GM18502 (cell line): ENCODE measurements at regions not wholly inside any gene's neighbourhood (a gene's known extent, or its start where the extent isn't known, plus 50 kb on each side); places are given as distances from the start of the nearest gene placed in this dataset.
"Not testable (repeated sequence)": the region's sequence is repeated elsewhere in the genome, so short reads cannot be mapped to it uniquely, and the experiment has no call there.

Experiments used
- ATAC-seq: cut with Tn5 transposase; IDR thresholded peaks from one replicate; pipeline ENCODE4 v1.9.1; 2021; ENCODE audit warnings: mild to moderate bottlenecking; ENCODE audit not compliant: unreplicated experiment, poor library complexity

DNA sequence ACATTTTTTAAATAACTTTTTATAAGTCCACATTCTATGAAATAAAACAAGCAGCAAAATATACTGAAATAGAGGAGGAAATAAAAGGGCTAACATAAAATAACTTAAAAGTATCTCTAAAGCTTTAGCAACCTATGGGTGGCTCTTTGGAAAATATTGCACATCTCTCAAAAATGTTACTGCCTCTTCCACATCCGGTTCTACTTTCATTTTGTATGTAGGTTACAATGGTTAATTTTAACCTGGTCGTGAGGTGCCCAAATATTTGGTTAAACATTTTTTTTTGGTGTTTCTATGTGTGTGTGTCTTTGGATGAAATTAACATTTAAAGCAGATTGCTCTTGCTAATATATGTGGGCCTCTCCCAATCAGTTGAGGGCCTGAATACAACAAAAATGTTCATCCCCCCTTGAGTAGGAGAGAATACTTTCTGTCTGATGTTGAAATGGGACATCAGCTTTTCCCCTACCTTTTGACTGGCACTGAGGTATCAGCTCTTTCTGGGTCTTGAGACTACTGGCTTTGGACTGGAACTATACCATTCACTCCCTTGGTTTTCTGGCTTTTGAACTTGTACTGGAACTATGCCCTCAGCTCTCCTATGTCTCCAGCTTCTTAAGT lies 353.0 kb downstream of the ADAM29 start:
- ATAC-seq = no peak

DNA sequence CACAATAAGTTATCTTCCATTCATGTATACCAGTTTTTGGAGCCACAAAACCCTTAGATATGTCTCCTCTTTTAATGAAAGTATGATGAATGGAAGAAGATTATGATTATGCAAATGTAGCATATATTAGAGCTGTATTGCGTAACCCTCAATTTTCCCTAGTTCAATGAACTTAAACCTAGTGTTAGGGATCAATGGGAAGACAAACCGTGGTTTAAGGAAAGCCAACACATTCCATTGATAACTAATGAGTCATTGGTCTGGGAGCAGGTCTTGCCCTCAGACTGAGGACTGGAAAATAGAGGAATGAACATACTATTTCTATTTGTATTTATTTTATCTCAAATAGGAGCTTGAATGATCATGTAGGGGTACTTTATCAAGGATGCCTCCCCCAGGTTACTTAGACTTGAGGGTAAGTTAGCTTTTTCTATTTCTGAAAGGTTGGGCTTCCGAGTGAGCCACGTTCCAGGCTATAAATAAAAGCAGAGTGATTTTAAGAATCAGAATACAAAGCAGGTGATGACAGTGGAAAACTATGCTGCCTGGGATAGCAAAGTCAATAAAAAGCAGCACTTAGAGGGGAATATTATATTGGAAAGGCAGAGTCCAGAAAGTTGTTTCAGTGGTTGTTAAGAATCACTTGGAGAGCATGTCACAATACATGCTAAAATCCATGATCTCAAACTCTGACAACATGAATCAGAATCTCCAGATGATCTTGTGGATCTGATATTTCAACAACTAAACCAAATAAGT lies 356.0 kb downstream of the ADAM29 start:
- no peak for ATAC-seq

DNA sequence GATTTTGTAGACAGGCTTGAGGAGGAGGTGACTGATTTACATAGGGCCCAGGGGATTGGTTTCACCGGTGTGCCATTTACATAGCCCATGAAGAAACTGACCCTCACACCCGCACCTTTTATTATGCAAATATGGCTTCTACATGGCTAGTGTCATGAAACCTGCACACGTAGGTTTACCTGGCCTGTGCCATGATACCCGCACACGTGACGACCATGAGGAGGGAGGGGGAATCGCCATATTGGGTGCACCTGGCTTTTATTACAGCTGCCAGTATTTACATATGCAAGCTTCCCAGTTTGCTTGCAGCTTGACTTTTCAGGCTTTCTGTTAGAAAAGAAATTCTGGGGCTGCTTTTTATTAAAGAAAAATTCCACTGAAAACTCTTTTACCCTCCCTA lies 359.7 kb downstream of the ADAM29 start:
- no peak for ATAC-seq

- no peak for ATAC-seq
These were observed 362.0 kb downstream of the ADAM29 start for GRCh38 chr4:175280153-175280552.

- ATAC-seq = no peak
These were observed 363.7 kb downstream of the ADAM29 start for GRCh38 chr4:175281894-175282293.

GRCh38 chr4:175282407-175282806 lies 364.2 kb downstream of the ADAM29 start:
- ATAC-seq = no peak

GRCh38 chr4:175290401-175290800 lies 372.2 kb downstream of the ADAM29 start:
- ATAC-seq = no peak

- no peak for ATAC-seq
These were observed 379.9 kb downstream of the ADAM29 start for GRCh38 chr4:175297965-175298565.

DNA sequence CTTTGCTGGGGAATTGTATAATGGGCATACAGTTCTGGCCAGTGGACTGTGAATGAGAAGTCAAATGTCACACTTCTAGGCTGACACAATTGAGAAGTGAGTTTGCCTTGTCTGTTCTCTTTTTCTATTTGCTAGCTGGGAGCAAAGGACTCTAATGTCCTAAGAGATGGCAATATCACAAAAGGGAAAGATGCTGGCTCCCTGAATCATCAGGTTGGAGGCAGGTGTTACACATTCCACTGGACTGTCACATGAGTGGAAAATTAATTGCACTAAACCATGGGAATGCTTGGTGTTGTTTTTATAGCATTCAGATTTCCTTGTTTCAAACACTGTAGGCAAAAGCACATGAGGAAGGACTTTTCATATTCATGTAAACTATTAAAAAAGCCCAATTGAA lies 388.3 kb downstream of the ADAM29 start:
- no peak for ATAC-seq

GRCh38 chr4:175307326-175307725 lies 389.2 kb downstream of the ADAM29 start:
- ATAC-seq = no peak

DNA sequence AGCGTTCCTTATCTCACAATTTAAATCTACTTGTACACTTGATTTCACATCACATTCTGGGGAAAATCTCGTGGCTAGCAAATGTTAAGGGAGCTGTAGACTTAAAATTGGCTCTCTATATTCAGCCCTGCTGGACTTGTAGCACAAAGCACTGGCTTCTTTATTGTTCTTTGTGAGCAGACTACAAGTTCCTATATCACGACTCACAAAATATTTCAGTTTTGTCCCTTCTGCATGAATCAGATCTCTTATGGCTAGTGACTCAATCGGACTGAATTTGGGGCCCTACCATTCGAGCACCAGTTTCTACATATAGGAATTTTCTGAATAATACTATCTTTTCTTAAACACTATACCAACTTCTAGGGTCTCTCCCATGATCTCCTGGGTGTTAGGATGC lies 390.1 kb downstream of the ADAM29 start:
- no peak for ATAC-seq

DNA sequence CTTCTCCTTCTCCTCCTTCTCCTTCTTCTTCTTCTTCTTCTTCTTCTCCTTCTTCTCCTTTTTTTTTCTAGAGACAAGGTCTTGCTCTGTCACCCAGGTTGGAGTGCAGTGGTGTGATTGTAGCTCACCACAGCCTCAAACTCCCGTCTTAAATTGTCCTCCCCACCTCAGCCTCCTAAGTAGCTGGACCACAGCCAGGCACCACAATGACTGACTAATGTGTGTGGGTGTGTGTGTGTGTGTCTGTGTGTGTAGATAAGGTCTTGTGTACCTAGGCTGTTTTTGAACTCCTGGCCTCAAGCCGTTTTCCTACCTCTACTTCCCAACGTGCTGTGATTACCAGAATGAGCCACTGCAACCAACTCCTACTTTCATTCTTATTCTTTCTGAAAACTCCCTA lies 390.9 kb downstream of the ADAM29 start:
- ATAC-seq = no peak

GRCh38 chr4:175325230-175325629 lies 407.1 kb downstream of the ADAM29 start:
- no peak for ATAC-seq

- ATAC-seq = no peak
These were observed 408.6 kb downstream of the ADAM29 start for GRCh38 chr4:175326796-175327195.

GRCh38 chr4:175330236-175330635 lies 412.1 kb downstream of the ADAM29 start:
- no peak for ATAC-seq

- no peak for ATAC-seq
These were observed 412.5 kb downstream of the ADAM29 start for GRCh38 chr4:175330652-175331051.

- no peak for ATAC-seq
These were observed 417.2 kb downstream of the ADAM29 start for GRCh38 chr4:175335331-175335730.

- not testable (repeated sequence) for ATAC-seq
These were observed 418.4 kb downstream of the ADAM29 start for GRCh38 chr4:175336570-175336969.

GRCh38 chr4:175339100-175339707 lies 421.0 kb downstream of the ADAM29 start:
- ATAC-seq = no peak

GRCh38 chr4:175341203-175341755 lies 423.1 kb downstream of the ADAM29 start:
- no peak for ATAC-seq

DNA sequence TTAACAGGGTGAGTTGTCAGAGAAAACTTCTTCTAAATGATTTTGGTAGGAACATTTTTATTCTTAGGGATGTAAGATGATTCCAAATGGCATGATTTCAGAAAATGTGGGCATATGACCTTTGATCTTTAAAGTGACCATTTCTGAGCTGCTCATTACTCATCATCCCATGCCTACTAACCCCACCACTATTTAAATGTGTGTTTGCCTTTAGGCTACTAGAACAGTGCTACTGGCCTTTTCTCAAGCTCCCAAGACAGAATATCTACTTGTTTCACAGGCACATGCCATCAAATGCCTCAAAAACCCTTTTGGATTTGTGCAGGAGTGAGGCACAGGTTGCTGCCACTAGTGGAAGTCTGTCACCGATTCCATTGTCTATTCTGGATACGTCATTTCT lies 428.2 kb downstream of the ADAM29 start:
- ATAC-seq = no peak
